ENCODE measurements at regions not wholly inside any gene's neighbourhood (a gene's known extent, or its start where the extent isn't known, plus 50 kb on each side); places are given as distances from the start of the nearest gene placed in this dataset.
A peak's percentile ranks its signal among the peaks of the same experiment; 100 is the strongest.

DNA sequence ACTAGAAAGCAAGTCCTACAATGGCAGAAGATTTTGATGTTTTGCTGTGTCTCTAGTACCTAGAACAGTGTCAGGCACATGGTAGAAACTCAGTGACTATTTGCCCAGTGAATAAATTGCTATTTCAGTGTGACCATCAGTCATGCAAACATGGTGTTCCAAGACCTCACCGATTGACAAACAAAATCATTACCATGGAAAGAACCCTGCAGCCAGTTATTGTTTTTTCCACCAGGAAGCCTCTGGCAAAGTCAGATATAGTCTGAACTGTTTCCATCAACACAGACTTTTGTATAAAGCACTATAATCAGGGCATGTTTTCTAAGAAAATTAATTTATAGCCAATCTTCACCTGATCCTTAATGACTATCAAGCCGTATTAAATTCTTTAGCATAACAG lies 97.3 kb upstream of the RASSF8 start:
- Histone ChIP-seq H4K20me1 (ENCODE audit: insufficient read depth, low read length) (no peaks in the 10 kb centered on the region), H3K36me3 (ENCODE audit: insufficient read depth, low read length) (no peaks in the 10 kb centered on the region), H3K79me2 (ENCODE audit: insufficient read depth, low read length) (no peaks in the 10 kb centered on the region), H3K4me2 (ENCODE audit: low read length) (no peak overlapping the region), H2AFZ (ENCODE audit: low read depth, low read length) (no peak overlapping the region), H3K27ac (ENCODE audit: low read depth, low read length) (no peak overlapping the region), H3K27me3 (ENCODE audit: insufficient read depth, low read length) (no peaks in the 10 kb centered on the region), H3K9ac (ENCODE audit: low read length) (no peak overlapping the region), H3K4me1 (ENCODE audit: insufficient read depth, low read length) (no peaks in the 10 kb centered on the region), H3K9me3 (ENCODE audit: insufficient read depth, low read depth, low read length) (no peaks in the 10 kb centered on the region), H3K4me3 (ENCODE audit: insufficient read depth, low read depth, low read length) (no peak overlapping the region)
- DNase-seq (ENCODE audit: low read depth) (no peak), FAIRE-seq (no peak)
- no peaks in the 10 kb centered on the region for H3K9me3 Mint-ChIP-seq (ENCODE audit: unreplicated experiment)
- no peaks in the 10 kb centered on the region for H3K36me3 Mint-ChIP-seq (ENCODE audit: low read depth, unreplicated experiment)
- H3K27me3 Mint-ChIP-seq (ENCODE audit: low read depth, unreplicated experiment): no peaks in the 10 kb centered on the region
- no peak overlapping the region for H3K4me3 Mint-ChIP-seq (ENCODE audit: unreplicated experiment)
- no peak overlapping the region for H3K27ac Mint-ChIP-seq (ENCODE audit: unreplicated experiment)
- TF ChIP-seq, protein P1, sequence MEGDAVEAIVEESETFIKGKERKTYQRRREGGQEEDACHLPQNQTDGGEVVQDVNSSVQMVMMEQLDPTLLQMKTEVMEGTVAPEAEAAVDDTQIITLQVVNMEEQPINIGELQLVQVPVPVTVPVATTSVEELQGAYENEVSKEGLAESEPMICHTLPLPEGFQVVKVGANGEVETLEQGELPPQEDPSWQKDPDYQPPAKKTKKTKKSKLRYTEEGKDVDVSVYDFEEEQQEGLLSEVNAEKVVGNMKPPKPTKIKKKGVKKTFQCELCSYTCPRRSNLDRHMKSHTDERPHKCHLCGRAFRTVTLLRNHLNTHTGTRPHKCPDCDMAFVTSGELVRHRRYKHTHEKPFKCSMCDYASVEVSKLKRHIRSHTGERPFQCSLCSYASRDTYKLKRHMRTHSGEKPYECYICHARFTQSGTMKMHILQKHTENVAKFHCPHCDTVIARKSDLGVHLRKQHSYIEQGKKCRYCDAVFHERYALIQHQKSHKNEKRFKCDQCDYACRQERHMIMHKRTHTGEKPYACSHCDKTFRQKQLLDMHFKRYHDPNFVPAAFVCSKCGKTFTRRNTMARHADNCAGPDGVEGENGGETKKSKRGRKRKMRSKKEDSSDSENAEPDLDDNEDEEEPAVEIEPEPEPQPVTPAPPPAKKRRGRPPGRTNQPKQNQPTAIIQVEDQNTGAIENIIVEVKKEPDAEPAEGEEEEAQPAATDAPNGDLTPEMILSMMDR (IDR thresholded peaks at IDR 0.05; ENCODE audit: insufficient read depth, low read depth, low read length): no peak
- TF ChIP-seq EZH2 (IDR thresholded peaks at IDR 0.05; ENCODE audit: insufficient read depth, low read length): no peak
- H3K4me1 Mint-ChIP-seq (ENCODE audit: low read depth, unreplicated experiment): no peaks in the 10 kb centered on the region

DNA sequence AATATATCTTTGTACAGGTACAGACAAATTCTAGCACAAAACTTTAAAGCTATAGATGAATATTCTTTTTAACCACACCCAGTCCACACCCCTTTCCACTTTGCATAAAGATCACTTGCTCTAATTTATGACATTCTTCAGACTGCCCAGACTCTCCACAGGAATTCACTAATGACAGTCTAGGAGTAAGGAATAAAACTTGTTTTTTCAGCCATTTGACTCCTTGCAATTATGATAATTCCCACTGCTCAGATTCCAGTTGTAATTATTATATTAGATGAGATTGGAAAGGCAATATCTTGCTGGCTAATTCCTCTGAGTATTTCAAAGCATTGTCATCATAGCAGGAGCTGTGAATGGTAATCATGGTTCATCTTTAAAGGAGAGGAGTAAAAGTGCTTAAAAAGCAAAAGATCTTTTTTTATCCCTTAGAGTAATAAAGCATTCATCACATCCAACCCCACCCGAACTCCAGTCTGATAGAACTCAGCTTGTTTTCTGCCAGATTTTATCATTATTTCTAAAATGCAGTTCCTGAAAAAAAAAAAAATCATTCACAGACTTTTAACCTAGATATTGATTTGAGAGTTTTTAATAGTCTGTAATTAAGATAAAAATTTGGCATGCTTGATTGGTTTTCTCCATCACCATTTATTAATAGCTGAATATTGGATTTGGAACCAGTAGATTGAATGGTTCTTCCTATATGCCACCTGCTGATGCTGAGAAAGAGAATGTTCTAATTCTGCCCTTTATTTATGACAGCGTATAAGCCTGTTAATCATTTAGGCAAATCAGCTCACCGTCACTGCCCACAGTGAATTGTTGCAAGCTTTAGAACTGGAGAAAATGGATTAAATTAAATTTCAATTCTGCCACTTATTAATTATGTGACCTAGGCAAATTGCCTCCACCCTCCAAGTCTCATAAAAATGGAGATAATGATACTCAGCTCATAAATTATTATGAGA lies 93.9 kb upstream of the RASSF8 start:
- TF ChIP-seq, protein P1 (IDR thresholded peaks at IDR 0.05; ENCODE audit: insufficient read depth, low read depth, low read length): no peak
- no peak for TF ChIP-seq EZH2 (IDR thresholded peaks at IDR 0.05; ENCODE audit: insufficient read depth, low read length)
- H3K27ac Mint-ChIP-seq (ENCODE audit: unreplicated experiment): no peak overlapping the region
- FAIRE-seq: no peak

More for the DNA sequence above, 93.9 kb upstream of the RASSF8 start:
- no peaks in the 10 kb centered on the region for H3K27me3 ChIP-seq (ENCODE audit: insufficient read depth, low read length)
- no peaks in the 10 kb centered on the region for H3K9me3 ChIP-seq (ENCODE audit: insufficient read depth, low read depth, low read length)
- H3K9ac ChIP-seq (ENCODE audit: low read length): no peak overlapping the region
- H3K27ac ChIP-seq (ENCODE audit: low read depth, low read length): no peak overlapping the region
- DNase-seq (ENCODE audit: low read depth): peak; percentile 51
- no peaks in the 10 kb centered on the region for H3K4me1 ChIP-seq (ENCODE audit: insufficient read depth, low read length)
- H4K20me1 ChIP-seq (ENCODE audit: insufficient read depth, low read length): no peaks in the 10 kb centered on the region
- H3K9me3 Mint-ChIP-seq (ENCODE audit: unreplicated experiment): no peaks in the 10 kb centered on the region
- H3K36me3 ChIP-seq (ENCODE audit: insufficient read depth, low read length): no peaks in the 10 kb centered on the region
- H3K36me3 Mint-ChIP-seq (ENCODE audit: low read depth, unreplicated experiment): no peaks in the 10 kb centered on the region
- H3K4me2 ChIP-seq (ENCODE audit: low read length): no peak overlapping the region
- no peak overlapping the region for H3K4me3 Mint-ChIP-seq (ENCODE audit: unreplicated experiment)
- no peaks in the 10 kb centered on the region for H3K79me2 ChIP-seq (ENCODE audit: insufficient read depth, low read length)
- no peaks in the 10 kb centered on the region for H3K4me1 Mint-ChIP-seq (ENCODE audit: low read depth, unreplicated experiment)
- no peaks in the 10 kb centered on the region for H3K27me3 Mint-ChIP-seq (ENCODE audit: low read depth, unreplicated experiment)
- no peak overlapping the region for H2AFZ ChIP-seq (ENCODE audit: low read depth, low read length)
- no peak overlapping the region for H3K4me3 ChIP-seq (ENCODE audit: insufficient read depth, low read depth, low read length)
